Peyer's patch (tissue), 4 donors: ENCODE measurements at regions not wholly inside any gene's neighbourhood (a gene's known extent, or its start where the extent isn't known, plus 50 kb on each side); places are given as distances from the start of the nearest gene placed in this dataset.
"Not testable (repeated sequence)": the region's sequence is repeated elsewhere in the genome, so short reads cannot be mapped to it uniquely, and the experiment has no call there.

ENCODE experiments used
- DNase-seq, 3 donors: peaks; one replicate each; pipeline ENCODE4 v3.0.0-alpha.2; 2017 to 2019
- H3K27ac ChIP-seq, 4 donors: fragments of 200-600 bp; sonication (generic); one replicate each; pipeline ENCODE4 v1.5.1; 2016 to 2019
- H3K27me3 ChIP-seq, 2 donors: fragments of 200-600 bp; sonication (generic); one replicate each; pipeline ENCODE4 v1.5.1; 2019
- H3K36me3 ChIP-seq, 3 donors: fragments of 200-600 bp; sonication (generic); one replicate each; pipeline ENCODE4 v1.5.1; 2016 to 2019
- H3K4me1 ChIP-seq, 4 donors: fragments of 200-600 bp; sonication (generic); one replicate each; pipeline ENCODE4 v1.5.1; 2016 to 2019
- H3K4me3 ChIP-seq, 4 donors: fragments of 200-600 bp; sonication (generic); 1 replicate in 3 of 4; 2 replicates in 1 of 4; pipeline ENCODE4 v1.5.1; 2016 to 2019; ENCODE audit warnings: mild to moderate bottlenecking in 1 of 4
- H3K9me3 ChIP-seq, 4 donors: fragments of 200-600 bp; sonication (generic); one replicate each; pipeline ENCODE4 v1.5.1; 2016 to 2019; ENCODE audit warnings: mild to moderate bottlenecking in 1 of 4
- CTCF ChIP-seq, 6 experiments: fragments of 450-650 bp in 4 of 6; fragments of 200-600 bp in 2 of 6; sonication (generic) in 1 of 6; IDR thresholded peaks; one replicate each; pipeline ENCODE4 v1.5.1; 2017 to 2019; ENCODE audit warnings: antibody characterized with exemption in 6 of 6, mild to moderate bottlenecking in 3 of 6, moderate library complexity in 1 of 6
- POLR2A ChIP-seq, 2 donors: fragments of 450-650 bp; IDR thresholded peaks; one replicate each; pipeline ENCODE4 v1.5.1; 2017; ENCODE audit warnings: antibody characterized with exemption in 2 of 2, mild to moderate bottlenecking in 2 of 2, moderate library complexity in 2 of 2

GRCh38 chr2:133988316-133988891, 265.5 kb upstream of the MGAT5 start:
- no peaks in the 10 kb centered on the region for H3K27me3 ChIP-seq
- H3K4me3 ChIP-seq, result no peak overlapping the region
- TF ChIP-seq POLR2A (IDR thresholded peaks at IDR 0.05) (no peak), CTCF (IDR thresholded peaks at IDR 0.05) (no peak)
- no peak for DNase-seq
- peaks cover 0 to 9% (median 0%) of the 10 kb centered on the region in 4 donors for H3K4me1 ChIP-seq
- H3K27ac ChIP-seq, result no peak overlapping the region
- no peaks in the 10 kb centered on the region for H3K36me3 ChIP-seq
- no peaks in the 10 kb centered on the region for H3K9me3 ChIP-seq

DNA sequence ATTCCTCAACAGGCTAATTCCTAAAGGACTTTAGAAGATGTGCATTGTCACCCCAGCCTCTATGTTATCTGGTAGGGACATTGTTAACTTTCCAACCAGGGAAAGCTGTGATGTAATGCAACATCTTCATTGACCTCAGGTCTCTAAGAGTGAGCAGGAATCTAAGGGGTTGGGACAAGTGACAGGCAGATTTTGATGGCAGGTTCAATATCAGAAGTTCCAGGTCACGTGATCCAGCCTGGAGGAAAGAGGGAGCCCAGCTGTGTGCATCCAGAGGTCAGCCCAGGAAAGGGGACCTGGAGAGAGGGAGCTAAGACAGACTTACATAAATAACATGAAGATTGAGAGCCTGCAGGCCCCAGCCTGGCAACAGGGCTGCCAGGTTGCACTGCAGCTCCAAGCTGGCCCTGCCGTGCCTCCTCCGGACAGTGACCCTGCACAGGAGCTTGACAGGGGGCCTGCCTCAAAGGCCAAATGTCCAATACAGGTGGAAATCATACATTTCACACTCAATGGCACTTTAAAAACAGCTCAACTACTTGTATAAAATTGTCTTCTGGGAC, 262.2 kb upstream of the MGAT5 start:
- Histone ChIP-seq H3K27me3 (no peaks in the 10 kb centered on the region), H3K9me3 (no peaks in the 10 kb centered on the region), H3K4me3 (no peak overlapping the region), H3K4me1 (peaks cover 0 to 9% (median 0%) of the 10 kb centered on the region in 4 donors), H3K27ac (no peak overlapping the region), H3K36me3 (no peaks in the 10 kb centered on the region)
- TF ChIP-seq CTCF (IDR thresholded peaks at IDR 0.05) (no peak), POLR2A (IDR thresholded peaks at IDR 0.05) (no peak)
- DNase-seq, result no peak

- Histone ChIP-seq H3K9me3 (no peaks in the 10 kb centered on the region), H3K36me3 (no peaks in the 10 kb centered on the region), H3K4me1 (peaks cover 0 to 9% (median 0%) of the 10 kb centered on the region in 4 donors), H3K27me3 (no peaks in the 10 kb centered on the region), H3K4me3 (no peak overlapping the region), H3K27ac (no peak overlapping the region)
- DNase-seq, result no peak
- no peak for TF ChIP-seq CTCF (IDR thresholded peaks at IDR 0.05)
- no peak for TF ChIP-seq POLR2A (IDR thresholded peaks at IDR 0.05)
Observed at GRCh38 chr2:133992454-133992853, 261.4 kb upstream of the MGAT5 start.

DNA sequence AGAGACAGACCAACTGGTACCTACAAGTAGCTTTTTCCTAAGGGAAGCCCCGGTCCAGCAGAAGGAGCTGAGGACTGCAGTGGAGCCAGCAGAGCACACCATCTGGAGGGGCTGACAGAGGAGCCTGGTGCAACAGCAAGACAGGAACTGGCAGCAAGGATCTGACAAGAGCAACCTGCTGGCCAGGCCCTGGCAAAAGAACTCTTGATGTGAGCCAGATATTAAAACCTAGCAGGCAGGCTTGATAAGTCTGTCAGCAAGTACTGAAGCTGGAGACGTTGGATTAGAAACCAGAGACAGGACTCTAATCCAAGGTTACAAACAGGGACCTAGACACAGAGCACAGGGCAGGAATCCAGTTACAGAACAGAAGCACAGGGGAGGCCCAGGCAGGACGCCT, 260.7 kb upstream of the MGAT5 start:
- Histone ChIP-seq H3K36me3 (no peaks in the 10 kb centered on the region), H3K27me3 (no peaks in the 10 kb centered on the region), H3K9me3 (no peaks in the 10 kb centered on the region), H3K4me1 (peaks cover 0 to 9% (median 0%) of the 10 kb centered on the region in 4 donors), H3K4me3 (no peak overlapping the region), H3K27ac (no peak overlapping the region)
- TF ChIP-seq CTCF (IDR thresholded peaks at IDR 0.05) (no peak), POLR2A (IDR thresholded peaks at IDR 0.05) (no peak)
- DNase-seq, result no peak

GRCh38 chr2:133998726-133999125, 255.1 kb upstream of the MGAT5 start:
- not testable (repeated sequence) for H3K36me3 ChIP-seq, H3K27ac ChIP-seq, H3K27me3 ChIP-seq, DNase-seq, H3K4me3 ChIP-seq, H3K9me3 ChIP-seq, H3K4me1 ChIP-seq

- H3K27me3 ChIP-seq, result no peaks in the 10 kb centered on the region
- no peaks in the 10 kb centered on the region for H3K9me3 ChIP-seq
- H3K4me3 ChIP-seq, result no peak overlapping the region
- no peak overlapping the region for H3K27ac ChIP-seq
- no peaks in the 10 kb centered on the region for H3K36me3 ChIP-seq
- no peaks in the 10 kb centered on the region for H3K4me1 ChIP-seq
- DNase-seq, result no peak
- no peak for TF ChIP-seq POLR2A (IDR thresholded peaks at IDR 0.05)
- no peak for TF ChIP-seq CTCF (IDR thresholded peaks at IDR 0.05)
Observed at GRCh38 chr2:134002391-134002790, 251.5 kb upstream of the MGAT5 start.
